ENCODE measurements at regions not wholly inside any gene's neighbourhood (a gene's known extent, or its start where the extent isn't known, plus 50 kb on each side); places are given as distances from the start of the nearest gene placed in this dataset.

DNA sequence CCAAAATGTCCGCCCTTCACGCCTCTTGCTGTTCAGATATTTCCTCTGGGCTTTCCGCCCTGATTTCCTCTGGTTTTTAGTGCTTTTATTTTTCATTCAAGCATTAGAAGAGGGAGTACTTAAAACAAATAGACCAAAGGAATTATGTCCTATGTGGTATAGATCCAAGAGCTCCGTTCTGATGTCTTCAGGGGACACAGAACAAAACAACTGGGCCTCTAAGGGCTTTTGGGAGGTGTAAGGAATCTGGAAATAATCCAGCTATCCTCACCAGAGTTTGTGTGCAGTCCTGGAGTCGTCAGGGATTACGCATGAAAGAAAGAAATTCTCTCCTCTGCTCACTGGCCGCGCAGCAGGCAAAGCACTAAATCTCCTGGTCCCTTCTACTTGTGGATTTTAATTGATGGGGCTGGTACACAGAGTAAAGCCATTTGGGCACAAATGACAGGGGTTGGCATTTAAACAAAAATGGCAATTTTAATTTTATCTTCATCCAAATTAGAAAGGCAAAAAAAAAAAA, 999.2 kb downstream of the ADGRL3 start:
- DNase-seq = no peak

DNA sequence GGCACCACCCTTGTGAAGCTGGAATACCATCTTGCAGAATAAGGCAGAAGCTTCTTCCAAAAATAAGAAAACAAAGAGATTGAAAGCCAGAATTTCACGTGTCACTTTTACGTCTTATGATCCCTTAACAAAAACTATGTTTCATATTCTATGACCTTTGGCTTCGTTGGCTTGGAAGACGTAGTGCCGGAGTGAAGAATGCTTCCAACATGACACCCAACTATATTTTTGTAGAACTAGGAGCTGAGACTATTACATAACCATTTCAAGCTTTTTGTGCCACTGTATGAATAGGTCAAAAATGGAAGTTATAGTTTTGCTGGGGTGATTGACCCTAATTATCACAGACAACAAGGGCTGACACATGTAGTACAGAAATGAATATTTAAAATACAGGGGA, 996.2 kb downstream of the ADGRL3 start:
- DNase-seq = no peak

DNA sequence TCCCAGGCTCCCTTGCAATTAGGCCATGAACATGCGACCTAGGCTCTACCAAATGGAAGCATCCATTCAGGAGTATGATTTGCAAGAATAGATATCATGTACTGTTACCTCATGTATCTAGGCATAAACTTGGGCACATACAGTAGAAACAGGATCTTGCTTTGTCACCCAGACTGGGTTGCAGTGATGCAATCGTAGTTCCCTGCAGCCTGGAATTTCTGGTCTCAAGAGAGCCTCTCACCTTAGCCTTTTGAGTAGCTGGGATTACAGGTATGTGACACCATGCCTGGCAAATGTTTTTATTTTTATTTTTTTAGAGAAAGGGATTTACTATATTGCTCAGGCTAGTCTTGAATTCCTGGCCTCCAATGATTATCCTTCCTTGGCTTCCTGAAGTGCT, 994.2 kb downstream of the ADGRL3 start:
- DNase-seq = no peak

DNA sequence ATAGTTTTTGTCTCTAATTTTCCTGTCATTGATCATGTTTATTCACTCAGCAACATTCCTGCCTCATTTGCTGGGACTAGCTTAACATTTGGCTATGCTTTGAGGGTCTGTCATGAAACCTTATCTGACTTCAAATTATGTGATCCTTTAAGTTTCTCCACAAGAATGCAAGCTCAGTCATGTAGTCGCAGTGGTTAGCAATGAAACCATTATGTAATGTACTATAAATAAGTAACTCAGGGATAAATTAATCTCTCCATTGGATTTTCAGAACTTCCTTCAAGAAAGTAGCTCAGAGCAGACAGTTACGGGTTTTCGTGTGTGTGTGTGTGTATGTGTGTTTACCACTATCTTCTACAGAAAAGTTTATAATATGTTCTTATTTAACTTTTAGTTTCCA, 993.6 kb downstream of the ADGRL3 start:
- DNase-seq = no peak

DNA sequence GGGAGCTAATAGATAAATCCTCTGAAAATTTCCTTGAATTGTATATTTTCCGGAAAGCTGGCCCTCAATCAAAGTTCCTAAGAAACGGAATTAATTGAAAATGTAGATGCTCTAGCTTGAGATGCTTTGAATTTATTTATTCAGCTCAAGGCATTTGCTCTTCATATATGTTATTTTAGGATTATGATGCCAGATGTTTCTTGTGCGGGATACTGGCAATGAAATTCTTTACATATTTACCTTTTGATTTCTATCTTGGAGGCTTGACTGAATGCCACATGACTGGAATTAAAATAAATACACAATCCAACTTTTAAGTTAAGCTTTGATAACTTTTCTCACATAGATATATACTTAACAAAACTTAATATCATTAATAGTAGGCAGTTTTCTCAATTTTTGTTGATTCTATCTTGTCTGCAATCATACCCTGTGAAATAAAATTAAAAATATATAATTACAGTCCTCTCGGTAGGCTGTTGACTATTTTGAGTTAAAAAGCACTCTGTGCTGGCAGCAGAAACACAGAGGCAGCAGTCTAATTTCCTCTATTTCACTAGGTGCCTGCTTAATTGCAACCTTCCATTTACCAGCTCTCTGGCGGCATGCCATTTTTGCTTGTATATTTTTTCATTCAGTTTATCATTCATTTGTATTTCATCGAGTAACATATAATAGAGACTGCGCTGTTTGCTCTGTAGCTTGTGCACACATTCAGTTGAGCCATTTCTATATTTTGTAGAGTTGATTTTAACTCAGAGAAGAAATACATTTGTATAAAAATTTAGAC, 991.5 kb downstream of the ADGRL3 start:
- no peak for DNase-seq

DNA sequence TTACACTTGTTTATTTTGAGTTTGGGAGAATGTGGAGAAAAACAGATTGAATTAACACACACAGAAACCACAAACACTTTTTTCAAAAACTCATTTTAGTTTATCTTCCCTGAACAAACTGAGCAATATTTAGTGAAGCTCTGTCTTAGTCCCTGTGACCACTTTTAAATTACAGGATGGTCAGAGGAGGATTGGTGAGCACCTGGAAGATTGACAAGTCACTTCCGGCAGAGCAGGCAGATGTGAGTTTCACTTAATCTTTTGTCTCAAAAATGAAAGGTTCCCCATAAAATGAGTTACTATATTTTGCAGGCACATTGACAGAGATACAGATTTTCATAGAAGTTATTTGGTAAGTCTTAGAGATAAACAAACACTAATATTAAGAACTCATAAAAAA, 970.1 kb downstream of the ADGRL3 start:
- no peak for DNase-seq

DNA sequence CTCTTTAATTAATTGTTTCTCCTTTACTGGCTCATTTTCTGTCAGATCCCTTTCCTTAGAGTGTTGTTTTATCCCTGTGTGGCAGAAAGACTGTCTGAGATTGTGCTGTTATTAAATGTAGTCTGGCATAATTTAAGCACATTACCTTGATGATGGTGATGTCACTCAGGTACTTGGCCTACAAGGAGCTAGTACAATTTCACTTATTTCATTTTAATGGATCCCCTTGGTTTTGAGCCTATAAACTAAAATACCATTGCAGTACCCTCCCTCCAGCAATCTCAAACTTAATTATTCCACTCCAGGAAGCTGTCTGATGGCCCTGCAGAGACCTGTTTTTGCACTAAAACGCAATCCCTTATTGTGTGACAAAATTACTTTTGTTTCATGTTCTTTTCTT, 968.6 kb downstream of the ADGRL3 start:
- DNase-seq = no peak

DNA sequence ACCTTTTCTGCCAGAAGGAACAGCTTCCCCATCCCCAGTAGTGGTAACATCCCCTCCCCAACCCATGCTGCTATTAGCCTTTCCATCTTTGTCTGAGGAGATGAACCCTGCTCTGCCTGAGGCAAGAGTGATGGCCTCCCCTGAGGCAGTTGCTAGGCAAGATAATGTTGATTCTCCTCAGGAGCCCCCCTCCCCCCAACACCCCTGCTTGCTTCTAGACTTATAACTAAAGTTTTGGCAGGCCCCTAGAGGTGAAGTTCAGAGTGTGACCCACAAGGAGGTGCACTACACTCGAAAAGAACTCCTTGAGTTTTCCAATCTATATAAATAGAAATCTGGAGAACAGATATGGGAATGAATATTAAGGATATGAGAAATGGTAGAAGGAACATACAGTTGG, 962.5 kb downstream of the ADGRL3 start:
- DNase-seq = no peak

DNA sequence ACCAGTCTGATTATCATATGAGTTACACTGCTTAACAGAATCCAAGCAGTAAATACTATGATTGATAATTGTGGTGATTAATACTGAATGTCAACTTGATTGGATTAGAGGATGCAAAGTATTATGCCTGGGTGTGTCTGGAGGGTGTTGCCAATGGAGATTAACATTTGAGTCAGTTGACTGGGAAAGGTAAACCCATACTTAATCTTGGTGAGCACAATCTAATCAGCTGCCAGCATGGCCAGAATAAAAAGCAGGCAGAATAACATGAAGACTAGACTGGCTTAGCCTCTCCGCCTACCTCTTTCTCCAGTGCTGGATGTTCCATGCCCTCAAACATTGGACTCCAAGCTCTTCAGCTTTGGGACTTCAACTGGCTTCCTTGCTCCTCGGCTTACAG, 961.3 kb downstream of the ADGRL3 start:
- DNase-seq = no peak

DNA sequence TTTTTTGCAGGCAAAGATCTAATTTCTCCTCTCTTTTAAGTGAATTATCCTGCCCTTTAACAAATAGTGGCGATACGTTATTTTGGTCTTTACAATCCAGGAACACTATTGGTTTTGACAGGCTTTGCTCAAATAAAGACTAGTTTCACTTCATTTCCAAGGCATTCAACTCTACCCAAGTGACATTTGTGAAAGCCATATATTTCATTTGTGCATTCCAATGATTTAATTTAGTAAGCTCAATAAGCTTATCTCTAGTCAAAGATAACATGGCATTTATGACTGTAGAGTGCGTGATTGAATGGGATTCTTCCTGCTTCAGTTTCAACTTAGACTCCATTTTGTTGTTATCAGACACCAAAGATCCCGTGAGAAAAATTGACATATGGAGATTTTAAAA, 959.8 kb downstream of the ADGRL3 start:
- DNase-seq = no peak

DNA sequence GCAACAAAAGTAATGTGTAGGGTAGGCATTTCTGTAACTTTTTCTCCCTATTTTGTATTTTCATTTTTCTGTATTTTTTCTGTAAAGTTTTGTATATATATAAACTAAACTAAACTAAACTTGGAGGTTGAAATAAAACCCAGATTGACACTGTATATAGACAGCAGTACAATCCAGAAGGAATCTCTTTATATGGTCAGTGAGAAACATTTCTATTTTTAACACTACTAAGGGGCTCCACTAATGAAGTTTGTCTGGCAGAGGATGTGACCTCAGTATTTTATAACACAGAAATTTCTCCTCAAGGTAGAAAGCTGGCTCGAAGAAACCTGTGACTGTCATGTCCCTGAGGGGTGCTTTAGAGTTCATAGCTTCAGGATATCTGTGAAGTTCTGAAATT, 959.2 kb downstream of the ADGRL3 start:
- DNase-seq = no peak

DNA sequence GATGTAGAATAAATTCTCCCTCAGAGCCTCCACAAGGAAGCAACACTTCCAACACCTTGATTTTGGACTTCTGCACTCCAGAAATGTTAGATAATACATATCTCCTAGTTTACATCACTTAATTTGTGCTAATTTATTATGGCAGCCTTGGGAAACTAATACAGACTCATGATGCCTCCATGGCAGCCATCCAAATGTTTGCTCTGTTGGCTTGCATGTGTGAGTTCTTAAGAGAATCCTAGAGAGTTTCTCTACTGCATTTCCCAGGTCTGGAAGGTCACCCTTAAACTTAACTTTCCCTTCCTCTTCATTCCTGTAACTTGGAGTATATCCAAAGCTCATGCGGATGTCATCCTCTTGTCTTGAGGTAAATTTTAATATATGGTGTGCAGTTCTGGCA, 956.1 kb downstream of the ADGRL3 start:
- no peak for DNase-seq

DNA sequence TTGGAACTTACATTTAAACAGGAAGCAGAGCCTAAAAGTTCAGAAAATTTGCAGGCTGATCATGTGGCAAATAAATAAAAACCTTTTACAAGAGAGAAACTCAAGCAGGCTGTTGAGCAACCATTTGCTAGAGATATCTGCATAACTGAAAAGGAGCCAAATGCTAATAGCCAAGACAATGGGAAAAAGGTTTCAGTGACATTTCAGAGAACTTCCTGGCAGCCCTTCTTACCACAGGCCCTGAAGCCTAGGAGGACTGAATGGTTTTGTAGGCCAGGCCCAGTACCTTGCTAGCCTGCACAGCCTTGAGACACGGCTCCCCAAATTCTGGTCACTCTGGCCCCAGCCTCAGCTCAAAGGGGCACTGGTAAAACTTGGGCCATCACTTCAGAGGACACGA, 945.1 kb downstream of the ADGRL3 start:
- DNase-seq = no peak

DNA sequence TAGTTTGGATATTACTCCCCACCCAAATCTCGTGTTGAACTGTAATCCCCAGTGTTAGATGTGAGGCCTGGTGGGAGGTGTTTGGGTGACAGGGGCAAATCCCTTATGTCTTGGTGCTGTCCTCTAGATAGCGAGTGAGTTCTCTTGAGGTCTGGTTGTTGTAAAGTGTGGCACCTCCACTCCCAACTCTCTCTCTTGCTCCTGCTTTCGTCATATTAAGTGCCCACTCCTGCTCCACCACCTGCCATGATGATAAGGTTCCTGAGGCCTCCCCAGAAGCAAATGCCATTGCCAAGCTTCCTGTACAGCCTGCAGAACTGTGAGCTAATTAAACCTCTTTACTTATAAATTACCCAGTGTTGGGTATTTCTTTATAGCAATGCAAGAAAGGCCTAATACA, 944.3 kb downstream of the ADGRL3 start:
- no peak for DNase-seq

DNA sequence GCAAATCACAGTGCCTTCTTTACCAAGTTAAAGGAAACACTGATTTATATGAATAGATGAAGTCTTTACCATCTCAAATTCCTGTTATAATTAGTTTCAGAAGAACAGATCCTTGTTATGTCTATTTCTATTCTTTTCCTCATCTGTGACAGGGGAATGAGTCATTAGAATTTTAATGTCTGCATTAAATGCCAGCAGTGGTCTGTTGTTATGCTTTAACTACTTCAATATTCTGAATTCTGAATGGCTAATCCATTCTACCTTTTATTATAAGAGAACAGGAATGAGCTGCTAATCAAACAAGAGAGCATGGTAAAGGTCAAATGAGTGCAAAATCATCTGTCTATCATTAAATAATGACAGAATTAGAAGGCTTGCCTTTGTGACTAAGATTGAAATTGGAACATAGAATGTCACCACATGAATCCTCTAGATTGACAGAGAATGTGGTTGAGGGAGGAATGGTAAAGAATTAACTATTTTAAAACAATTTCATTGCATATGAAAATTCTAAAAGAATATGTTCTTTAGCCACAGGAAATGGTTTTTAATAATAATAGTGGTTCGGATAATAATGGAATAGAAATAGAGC, 935.5 kb downstream of the ADGRL3 start:
- no peak for DNase-seq

DNA sequence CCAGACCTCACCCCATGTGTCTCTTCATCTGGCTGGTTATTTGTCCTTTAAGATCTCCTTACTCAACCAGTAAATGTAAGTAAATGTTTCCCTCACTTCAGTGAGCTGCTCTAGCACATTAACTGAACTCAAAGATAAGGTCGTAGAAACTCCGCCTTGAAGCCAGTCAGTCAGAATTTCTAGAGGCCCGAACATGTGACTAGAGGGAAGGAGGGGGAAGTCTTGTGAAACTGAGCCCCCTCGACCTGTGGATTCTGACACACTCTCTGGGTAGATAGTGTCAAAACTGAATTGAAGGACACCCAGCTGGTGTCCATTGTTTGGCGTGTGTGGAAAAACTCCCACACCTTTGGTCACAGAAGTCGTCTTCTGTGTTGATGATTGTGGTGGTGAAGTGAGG, 933.9 kb downstream of the ADGRL3 start:
- DNase-seq = no peak

DNA sequence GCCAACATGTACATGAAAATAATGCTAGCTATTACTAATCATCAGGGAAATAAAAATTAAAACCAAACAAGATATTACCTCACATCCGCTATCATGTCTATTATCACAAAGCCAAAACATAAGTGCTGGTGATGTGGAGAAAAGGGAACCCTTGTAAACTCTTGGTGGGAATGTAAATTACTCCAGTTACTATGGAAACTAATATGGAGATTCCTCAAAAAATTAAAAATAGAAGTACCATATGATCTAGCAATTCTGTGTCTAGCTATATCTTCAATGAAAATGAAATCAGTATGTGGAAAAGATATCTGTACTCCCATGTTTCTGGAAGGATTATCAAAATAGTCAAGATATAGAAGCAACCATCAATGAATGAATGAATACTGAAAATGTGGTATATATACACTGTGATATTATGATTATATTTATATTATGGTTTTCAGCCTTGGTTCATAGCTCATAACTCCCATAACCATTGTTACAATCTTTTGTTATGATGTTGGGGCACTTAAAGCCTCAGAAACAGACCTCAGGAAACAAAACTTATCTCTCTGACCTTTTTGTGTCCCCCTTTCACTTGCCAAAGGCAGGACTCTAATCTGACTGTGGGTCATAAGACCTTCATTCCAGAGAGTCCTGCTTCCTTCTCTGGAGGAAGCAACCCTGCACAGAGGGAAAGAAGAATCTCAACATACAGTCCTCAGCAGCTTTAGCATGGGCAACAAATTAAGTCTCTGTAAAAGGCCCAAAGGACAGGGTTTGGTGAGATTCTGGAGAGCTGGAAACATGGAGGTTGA, 933.2 kb downstream of the ADGRL3 start:
- no peak for DNase-seq

DNA sequence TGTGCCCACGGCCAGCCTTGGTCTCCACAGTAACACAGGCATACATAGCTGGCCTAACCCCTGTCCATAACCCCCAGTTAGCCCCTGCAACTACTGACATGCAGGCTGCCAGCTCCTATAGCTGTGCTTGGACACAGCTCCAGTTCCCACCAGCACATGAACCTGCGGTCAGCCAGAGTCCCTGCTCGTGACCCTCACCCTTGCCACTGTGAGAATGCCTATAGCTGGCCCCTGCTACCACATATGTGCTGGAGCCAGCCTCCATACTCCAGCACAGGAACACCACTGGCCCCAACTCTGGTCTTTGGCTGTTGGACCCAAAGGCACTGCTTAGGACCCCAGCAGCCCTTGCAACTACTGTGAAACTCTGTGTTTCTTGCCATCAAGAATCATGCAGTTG, 930.9 kb downstream of the ADGRL3 start:
- no peak for DNase-seq

DNA sequence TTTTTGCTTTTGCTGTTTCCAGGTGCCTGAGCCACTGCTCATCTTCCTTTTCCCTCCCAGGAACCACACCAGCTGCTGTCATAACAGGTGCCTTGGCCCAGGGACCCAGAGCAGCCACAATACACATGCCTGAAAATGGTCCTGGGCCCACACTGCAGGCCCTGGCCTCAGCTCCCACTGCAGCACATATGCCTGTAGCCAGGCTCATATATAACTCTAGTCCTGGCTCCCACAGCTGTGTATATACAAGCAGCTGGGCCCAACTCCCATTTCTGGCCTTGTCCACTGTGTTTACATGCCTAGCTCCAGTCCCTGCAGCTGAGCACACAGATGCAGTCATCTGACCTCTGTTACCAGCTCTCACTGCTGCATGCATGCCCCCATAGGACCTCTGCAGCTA, 930.5 kb downstream of the ADGRL3 start:
- DNase-seq = no peak

DNA sequence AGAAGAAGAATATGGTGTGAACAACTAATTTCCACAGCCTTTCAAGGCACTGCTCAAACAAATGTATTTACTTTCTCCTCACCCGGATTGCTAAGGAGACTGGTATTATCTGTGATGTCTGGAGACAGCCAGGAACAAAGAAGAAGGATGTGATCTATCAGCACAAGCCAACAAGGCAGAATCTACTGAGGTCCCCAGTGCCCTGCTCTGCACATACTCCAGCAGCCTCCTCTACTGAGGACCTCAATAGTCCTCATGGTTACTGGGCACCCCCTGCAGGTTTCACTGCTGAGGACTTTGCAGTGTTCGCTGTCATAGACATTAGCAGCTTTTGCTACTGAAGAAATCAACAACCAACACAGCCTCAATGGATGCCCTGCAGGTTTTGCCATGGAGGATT, 930.1 kb downstream of the ADGRL3 start:
- no peak for DNase-seq
